CD14-positive monocyte (primary cell): ENCODE measurements at regions not wholly inside any gene's neighbourhood (a gene's known extent, or its start where the extent isn't known, plus 50 kb on each side); places are given as distances from the start of the nearest gene placed in this dataset.

Experiments used
- DNase-seq, 3 donors: peaks; one replicate each; pipeline ENCODE4 v3.0.0-alpha.2; 2011 to 2022
- H2AFZ ChIP-seq: 2 replicates; pipeline ENCODE4 v1.6.0; 2012; ENCODE audit warnings: mild to moderate bottlenecking, low read depth, low read length, inconsistent platforms; ENCODE audit not compliant: insufficient read depth, poor library complexity, severe bottlenecking
- H3K27ac ChIP-seq, 2 donors: 1 replicate in 1 of 2; 2 replicates in 1 of 2; pipeline ENCODE4 v1.5.1; 2012 to 2013; ENCODE audit warnings: low read length in 2 of 2, control low read depth in 1 of 2, inconsistent platforms in 1 of 2, low read depth in 1 of 2, mild to moderate bottlenecking in 1 of 2
- H3K27me3 ChIP-seq, 2 donors: one replicate each; pipeline versions ENCODE4 v1.6.0 to v1.6.1; 2011 to 2013; ENCODE audit warnings: low read length in 2 of 2; ENCODE audit not compliant: control insufficient read depth in 2 of 2, insufficient read depth in 2 of 2
- H3K36me3 ChIP-seq, 2 donors: replicated peaks in 1 of 2; 1 replicate in 1 of 2; 2 replicates in 1 of 2; pipeline versions ENCODE4 v1.5.1 to v1.6.1; 2012 to 2013; ENCODE audit warnings: low read length in 2 of 2, control low read depth in 1 of 2, inconsistent platforms in 1 of 2, mild to moderate bottlenecking in 1 of 2; ENCODE audit not compliant: insufficient read depth in 2 of 2, control insufficient read depth in 1 of 2
- H3K4me1 ChIP-seq, 2 donors: 1 replicate in 1 of 2; 2 replicates in 1 of 2; pipeline versions ENCODE4 v1.5.1 to v1.6.1; 2012 to 2013; ENCODE audit warnings: low read length in 2 of 2, control low read depth in 1 of 2, inconsistent platforms in 1 of 2, mild to moderate bottlenecking in 1 of 2, moderate library complexity in 1 of 2; ENCODE audit not compliant: insufficient read depth in 2 of 2, control insufficient read depth in 1 of 2
- H3K4me2 ChIP-seq: replicated peaks from 2 replicates; pipeline ENCODE3; 2012; ENCODE audit warnings: low read length, moderate library complexity, mild to moderate bottlenecking; ENCODE audit not compliant: poor library complexity, severe bottlenecking; ENCODE audit errors: extremely low read depth
- H3K4me3 ChIP-seq, 3 experiments: fragments of 200-600 bp in 1 of 3; sonication (generic) in 1 of 3; replicated peaks in 1 of 3; 1 replicate in 2 of 3; 2 replicates in 1 of 3; pipeline ENCODE4 v1.5.1; 2011 to 2013; ENCODE audit warnings: low read length in 3 of 3, mild to moderate bottlenecking in 3 of 3, control low read depth in 2 of 3, low read depth in 2 of 3, inconsistent platforms in 1 of 3, moderate library complexity in 1 of 3
- H3K79me2 ChIP-seq: 2 replicates; pipeline ENCODE4 v1.6.0; 2012; ENCODE audit warnings: mild to moderate bottlenecking, control low read depth, inconsistent platforms, low read length, moderate library complexity; ENCODE audit not compliant: insufficient read depth
- H3K9ac ChIP-seq: 2 replicates; pipeline ENCODE4 v1.6.0; 2017; ENCODE audit warnings: low read length, mild to moderate bottlenecking; ENCODE audit not compliant: insufficient read depth, poor library complexity, severe bottlenecking
- H3K9me3 ChIP-seq, 2 donors: replicated peaks in 1 of 2; 1 replicate in 1 of 2; 2 replicates in 1 of 2; pipeline versions ENCODE4 v1.5.1 to v1.6.1; 2012 to 2013; ENCODE audit warnings: low read length in 2 of 2, control low read depth in 1 of 2; ENCODE audit not compliant: control insufficient read depth in 1 of 2, insufficient read depth in 1 of 2
- H4K20me1 ChIP-seq: 2 replicates; pipeline ENCODE4 v1.6.0; 2012; ENCODE audit warnings: mild to moderate bottlenecking, low read length, control low read depth, moderate library complexity; ENCODE audit not compliant: insufficient read depth
- H3K27ac Mint-ChIP-seq, 7 donors: one replicate each; pipeline ENCODE4 v1.8.0; 2020; ENCODE audit warnings: mild to moderate bottlenecking in 7 of 7, mixed read lengths in 7 of 7, moderate library complexity in 6 of 7, inconsistent platforms in 2 of 7
- H3K27me3 Mint-ChIP-seq, 3 donors: one replicate each; pipeline ENCODE4 v1.8.0; 2021 to 2022; ENCODE audit warnings: low read depth in 3 of 3, mild to moderate bottlenecking in 3 of 3, mixed read lengths in 3 of 3, moderate library complexity in 3 of 3, inconsistent platforms in 1 of 3
- H3K36me3 Mint-ChIP-seq, 2 donors: one replicate each; pipeline ENCODE4 v1.8.0; 2020; ENCODE audit warnings: mixed read lengths in 2 of 2, inconsistent platforms in 1 of 2, mild to moderate bottlenecking in 1 of 2
- H3K4me1 Mint-ChIP-seq: one replicate; pipeline ENCODE4 v1.8.0; 2020; ENCODE audit warnings: mild to moderate bottlenecking, mixed read lengths
- H3K4me3 Mint-ChIP-seq, 2 donors: one replicate each; pipeline ENCODE4 v1.8.0; 2020; ENCODE audit warnings: mild to moderate bottlenecking in 2 of 2, mixed read lengths in 2 of 2, moderate library complexity in 1 of 2
- H3K9me3 Mint-ChIP-seq, 7 donors: one replicate each; pipeline ENCODE4 v1.8.0; 2020 to 2022; ENCODE audit warnings: mixed read lengths in 7 of 7, mild to moderate bottlenecking in 6 of 7, moderate library complexity in 6 of 7, inconsistent platforms in 2 of 7
- WGBS: methylation state at CpG from one replicate; pipeline ENCODE4 v1.1.5; 2013; ENCODE audit warnings: missing lambda C conversion rate; ENCODE audit not compliant: insufficient coverage; 5-methylcytosine and 5-hydroxymethylcytosine counted together
- intact Hi-C, 2 donors: fragments of 100-400 bp; cut with micrococcal nuclease; formaldehyde crosslinking; loops; one replicate each; pipeline versions ENCODE4 v1.15.0 to v1.15.1; 2023
- TF ChIP-seq, protein P1 (sequence below): fragments of 200-600 bp; IDR thresholded peaks from one replicate; pipeline ENCODE4 v1.8.0; 2022; ENCODE audit warnings: antibody characterized with exemption, mild to moderate bottlenecking

DNA sequence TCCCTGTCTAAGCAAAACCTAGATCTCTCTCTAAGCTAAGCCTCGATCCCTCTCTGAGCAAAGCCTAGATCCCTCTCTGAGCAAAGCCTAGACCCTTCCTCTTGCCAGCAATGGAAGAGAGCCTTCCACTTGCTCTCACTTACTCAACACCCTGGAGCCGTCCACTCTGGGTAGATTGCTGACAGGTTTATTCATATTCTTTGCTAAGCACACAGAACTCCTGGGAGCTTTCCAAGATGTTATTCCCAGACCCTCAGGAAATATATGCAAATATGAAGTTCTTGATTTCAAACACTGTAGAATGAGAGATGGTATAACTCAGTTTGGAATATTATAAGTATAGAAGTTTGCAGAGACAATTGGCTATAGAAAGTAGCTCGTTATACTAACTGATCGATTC lies 503.8 kb upstream of the CELF2 start:
- no peak overlapping the region for H2AFZ ChIP-seq
- H3K36me3 Mint-ChIP-seq: no peaks in the 10 kb centered on the region
- no peaks in the 10 kb centered on the region for H4K20me1 ChIP-seq
- H3K9ac ChIP-seq: no peak overlapping the region
- no peaks in the 10 kb centered on the region for H3K9me3 ChIP-seq
- H3K4me2 ChIP-seq: no peak overlapping the region
- H3K4me1 Mint-ChIP-seq: no peaks in the 10 kb centered on the region
- H3K79me2 ChIP-seq: no peaks in the 10 kb centered on the region
- no peak overlapping the region for H3K4me3 ChIP-seq
- DNase-seq: no peak
- H3K27me3 Mint-ChIP-seq: peaks cover 1 to 9% (median 3%) of the 10 kb centered on the region in 3 donors
- no peaks in the 10 kb centered on the region for H3K36me3 ChIP-seq
- WGBS: 83% methylated on average over 1 of the region's 4 CpGs
- no peak overlapping the region for H3K27ac Mint-ChIP-seq
- H3K27me3 ChIP-seq: no peaks in the 10 kb centered on the region
- H3K4me3 Mint-ChIP-seq: no peak overlapping the region
- H3K27ac ChIP-seq: no peak overlapping the region
- H3K4me1 ChIP-seq: no peaks in the 10 kb centered on the region
- TF ChIP-seq, protein P1, sequence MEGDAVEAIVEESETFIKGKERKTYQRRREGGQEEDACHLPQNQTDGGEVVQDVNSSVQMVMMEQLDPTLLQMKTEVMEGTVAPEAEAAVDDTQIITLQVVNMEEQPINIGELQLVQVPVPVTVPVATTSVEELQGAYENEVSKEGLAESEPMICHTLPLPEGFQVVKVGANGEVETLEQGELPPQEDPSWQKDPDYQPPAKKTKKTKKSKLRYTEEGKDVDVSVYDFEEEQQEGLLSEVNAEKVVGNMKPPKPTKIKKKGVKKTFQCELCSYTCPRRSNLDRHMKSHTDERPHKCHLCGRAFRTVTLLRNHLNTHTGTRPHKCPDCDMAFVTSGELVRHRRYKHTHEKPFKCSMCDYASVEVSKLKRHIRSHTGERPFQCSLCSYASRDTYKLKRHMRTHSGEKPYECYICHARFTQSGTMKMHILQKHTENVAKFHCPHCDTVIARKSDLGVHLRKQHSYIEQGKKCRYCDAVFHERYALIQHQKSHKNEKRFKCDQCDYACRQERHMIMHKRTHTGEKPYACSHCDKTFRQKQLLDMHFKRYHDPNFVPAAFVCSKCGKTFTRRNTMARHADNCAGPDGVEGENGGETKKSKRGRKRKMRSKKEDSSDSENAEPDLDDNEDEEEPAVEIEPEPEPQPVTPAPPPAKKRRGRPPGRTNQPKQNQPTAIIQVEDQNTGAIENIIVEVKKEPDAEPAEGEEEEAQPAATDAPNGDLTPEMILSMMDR: no peak
- peaks cover 0 to 5% (median 0%) of the 10 kb centered on the region in 7 donors for H3K9me3 Mint-ChIP-seq
- intact Hi-C loops: no loop called here

DNA sequence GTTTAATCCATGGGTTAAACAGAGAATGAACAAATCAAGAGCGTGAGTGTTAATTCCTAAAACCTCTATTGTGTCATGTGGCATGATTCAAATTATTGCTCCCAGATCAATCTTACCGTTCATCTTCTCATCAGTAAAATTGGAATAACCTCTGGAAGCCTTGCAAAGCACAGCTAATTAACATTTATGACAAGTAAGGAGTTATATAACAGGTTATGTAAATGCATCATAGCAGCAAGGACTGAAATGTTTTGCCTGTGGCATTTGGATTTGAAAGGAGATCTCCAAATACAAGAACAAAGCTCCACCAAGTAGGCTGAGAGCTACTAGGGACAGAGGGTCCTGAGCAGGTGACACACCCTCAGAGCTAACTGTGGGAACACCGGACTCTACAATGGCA lies 502.9 kb upstream of the CELF2 start:
- no peak overlapping the region for H3K4me2 ChIP-seq
- no peaks in the 10 kb centered on the region for H3K4me1 ChIP-seq
- no peaks in the 10 kb centered on the region for H3K9me3 ChIP-seq
- H3K9ac ChIP-seq: no peak overlapping the region
- no peaks in the 10 kb centered on the region for H3K4me1 Mint-ChIP-seq
- no peak for DNase-seq
- no peak overlapping the region for H3K27ac Mint-ChIP-seq
- no peaks in the 10 kb centered on the region for H4K20me1 ChIP-seq
- 100% methylated on average over 1 of the region's 3 CpGs for WGBS
- H3K4me3 Mint-ChIP-seq: no peak overlapping the region
- peaks cover 0 to 2% of the 10 kb centered on the region in 2 donors for H3K27me3 ChIP-seq
- intact Hi-C loops: no loop called here
- peaks cover 0 to 4% (median 0%) of the 10 kb centered on the region in 7 donors for H3K9me3 Mint-ChIP-seq
- H3K79me2 ChIP-seq: no peaks in the 10 kb centered on the region
- no peak overlapping the region for H3K4me3 ChIP-seq
- H3K36me3 Mint-ChIP-seq: no peaks in the 10 kb centered on the region
- H3K36me3 ChIP-seq: no peaks in the 10 kb centered on the region
- H3K27me3 Mint-ChIP-seq: peaks cover 1 to 11% (median 3%) of the 10 kb centered on the region in 3 donors
- no peak overlapping the region for H2AFZ ChIP-seq
- H3K27ac ChIP-seq: no peak overlapping the region
- TF ChIP-seq, protein P1: no peak
